IMR-90 (cell line): ENCODE measurements at regions not wholly inside any gene's neighbourhood (a gene's known extent, or its start where the extent isn't known, plus 50 kb on each side); places are given as distances from the start of the nearest gene placed in this dataset.

Experiments used
- BHLHE40 ChIP-seq: fragments of 150-350 bp; IDR thresholded peaks from 2 replicates; pipeline ENCODE4 v1.6.1; 2016; ENCODE audit warnings: mild to moderate bottlenecking, low read depth, low read length
- CTCF ChIP-seq: conservative IDR thresholded peaks from 2 replicates; pipeline ENCODE4 v1.5.1; 2012; ENCODE audit warnings: mild to moderate bottlenecking, low read depth, low read length, improper control_type of control experiment
- ELK1 ChIP-seq: fragments of 150-350 bp; IDR thresholded peaks from 2 replicates; pipeline ENCODE4 v1.6.1; 2016; ENCODE audit warnings: low read depth, mild to moderate bottlenecking, low read length, moderate library complexity, borderline replicate concordance
- FOS ChIP-seq: fragments of 150-350 bp; IDR thresholded peaks from 2 replicates; pipeline ENCODE4 v1.6.1; 2016; ENCODE audit warnings: low read depth, low read length
- MAZ ChIP-seq: IDR thresholded peaks from 2 replicates; pipeline ENCODE4 v1.6.1; 2012; ENCODE audit warnings: low read depth, mild to moderate bottlenecking, low read length, improper control_type of control experiment, moderate library complexity, borderline replicate concordance
- MXI1 ChIP-seq: IDR thresholded peaks from 2 replicates; pipeline ENCODE4 v1.6.1; 2012; ENCODE audit warnings: low read depth, mild to moderate bottlenecking, low read length, moderate library complexity, borderline replicate concordance
- POLR2A ChIP-seq: IDR thresholded peaks from 2 replicates; pipeline ENCODE4 v1.6.1; 2012; ENCODE audit warnings: mild to moderate bottlenecking, low read depth, low read length
- RAD21 ChIP-seq: IDR thresholded peaks from 2 replicates; pipeline ENCODE4 v1.6.1; 2012; ENCODE audit warnings: low read length, improper control_type of control experiment
- RCOR1 ChIP-seq: IDR thresholded peaks from 2 replicates; pipeline ENCODE4 v1.6.1; 2012; ENCODE audit warnings: mild to moderate bottlenecking, low read length, improper control_type of control experiment; ENCODE audit not compliant: insufficient replicate concordance
- RFX5 ChIP-seq: IDR thresholded peaks from 2 replicates; pipeline ENCODE4 v1.8.0; 2012; ENCODE audit warnings: low read depth, mild to moderate bottlenecking, low read length, moderate library complexity

DNA sequence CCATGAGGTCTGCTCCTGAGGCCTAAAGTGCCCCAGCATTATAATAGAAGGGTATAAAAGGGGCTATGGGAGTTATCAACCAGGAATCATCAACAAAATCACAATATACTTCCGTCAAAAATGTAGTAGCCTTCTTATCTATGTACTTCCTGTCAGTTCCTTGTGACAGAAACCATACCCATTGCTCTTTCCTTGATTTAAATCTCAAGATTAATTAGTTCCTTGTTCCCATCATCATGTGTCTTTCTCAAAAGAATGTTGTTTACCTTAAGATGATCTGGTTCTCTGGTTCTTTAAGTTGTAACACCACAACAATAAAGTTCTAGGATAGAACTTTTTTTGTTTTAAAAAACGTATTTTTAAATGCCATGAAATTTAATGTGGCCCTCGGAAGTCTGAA, 833.3 kb downstream of the LTN1 start:
- TF ChIP-seq BHLHE40 (no peak), CTCF (no peak), POLR2A (no peak), ELK1 (no peak), RAD21 (no peak), RFX5 (no peak), MXI1 (no peak), RCOR1 (no peak), MAZ (no peak), FOS (no peak)
